Upper lobe of right lung (tissue), 1 donor: ENCODE measurements at regions not wholly inside any gene's neighbourhood (a gene's known extent, or its start where the extent isn't known, plus 50 kb on each side); places are given as distances from the start of the nearest gene placed in this dataset.

Experiments
- ATAC-seq: fragments of 200-7000 bp; cut with Tn5 transposase; one replicate; pipeline ENCODE4 v1.9.1; 2020; ENCODE audit warnings: mild to moderate bottlenecking, moderate library complexity
- DNase-seq: peaks from one replicate; pipeline ENCODE4 v3.0.0-alpha.2; 2020
- H3K27ac ChIP-seq: fragments of 200-600 bp; one replicate; pipeline ENCODE4 v1.8.0; 2022
- H3K27me3 ChIP-seq: fragments of 200-600 bp; one replicate; pipeline ENCODE4 v1.8.0; 2022; ENCODE audit warnings: mild to moderate bottlenecking
- H3K36me3 ChIP-seq: fragments of 200-600 bp; one replicate; pipeline ENCODE4 v1.8.0; 2022
- H3K4me1 ChIP-seq: fragments of 200-600 bp; one replicate; pipeline ENCODE4 v1.8.0; 2022
- H3K4me3 ChIP-seq: fragments of 200-600 bp; one replicate; pipeline ENCODE4 v1.8.0; 2022; ENCODE audit warnings: mild to moderate bottlenecking
- H3K9me3 ChIP-seq: fragments of 200-600 bp; one replicate; pipeline ENCODE4 v1.8.0; 2022
- CTCF ChIP-seq: fragments of 200-600 bp; IDR thresholded peaks from one replicate; pipeline ENCODE4 v1.8.0; 2022; ENCODE audit warnings: antibody characterized with exemption
- intact Hi-C: fragments of 100-400 bp; cut with DNase I; formaldehyde crosslinking; loops from one replicate; pipeline ENCODE4 v1.11.0; 2022
- donor health status: DM: no; HTN: yes; CAD: no; lungs with severe emphysema.

- intact Hi-C loops, result no loop called here
- Histone ChIP-seq H3K27ac (no peak overlapping the region), H3K4me1 (no peaks in the 10 kb centered on the region), H3K4me3 (no peak overlapping the region), H3K9me3 (no peaks in the 10 kb centered on the region), H3K36me3 (no peaks in the 10 kb centered on the region), H3K27me3 (no peaks in the 10 kb centered on the region)
- ATAC-seq (no peak), DNase-seq (no peak)
- no peak for TF ChIP-seq CTCF
These were observed 108.6 kb upstream of the PDE1C start for GRCh38 chr7:32178677-32179366.

DNA sequence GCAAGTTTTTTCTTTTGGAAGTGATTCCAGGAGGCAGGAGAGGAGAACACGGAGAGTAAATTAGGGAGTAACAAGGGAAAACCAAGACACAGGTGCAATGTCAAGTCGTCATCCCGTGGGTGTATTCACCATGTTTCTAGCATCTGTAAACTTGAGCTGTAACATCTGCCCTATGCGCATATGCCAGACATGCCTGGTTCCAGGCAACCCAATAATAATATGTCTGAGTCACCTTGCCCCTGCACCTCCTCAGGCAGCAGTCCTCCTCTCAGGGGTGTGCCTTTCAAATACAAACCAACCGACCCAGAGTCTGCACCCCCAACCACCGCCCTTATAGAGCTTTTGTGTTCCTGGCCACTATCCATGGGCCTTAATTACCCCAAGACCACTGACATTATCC is 107.0 kb upstream of the PDE1C start:
- Histone ChIP-seq H3K27ac (no peak overlapping the region), H3K9me3 (no peaks in the 10 kb centered on the region), H3K27me3 (no peaks in the 10 kb centered on the region), H3K36me3 (no peaks in the 10 kb centered on the region), H3K4me3 (no peak overlapping the region), H3K4me1 (no peaks in the 10 kb centered on the region)
- intact Hi-C loops, result no loop called here
- ATAC-seq (no peak), DNase-seq (no peak)
- TF ChIP-seq CTCF, result no peak

DNA sequence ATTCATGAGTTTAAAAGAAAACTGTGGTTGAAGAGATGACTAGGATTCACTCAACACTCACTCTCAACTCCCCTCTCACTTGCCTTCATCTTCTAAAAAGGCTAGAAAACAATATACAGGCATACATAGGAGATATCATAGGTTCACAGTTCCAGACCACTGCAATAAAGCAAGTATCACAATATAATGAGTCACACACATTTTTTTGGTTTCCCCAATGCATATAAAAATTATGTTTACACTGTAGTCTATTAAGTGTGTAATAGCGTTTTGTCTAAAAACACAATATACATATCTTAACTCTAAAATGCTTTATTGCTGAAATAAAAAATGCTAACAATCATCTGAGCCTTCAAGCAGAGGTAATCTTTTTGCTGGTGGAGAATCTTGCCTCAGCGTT is 104.9 kb upstream of the PDE1C start:
- H3K27ac ChIP-seq, result no peak overlapping the region
- TF ChIP-seq CTCF, result no peak
- intact Hi-C loops, result no loop called here
- no peak for DNase-seq
- H3K4me3 ChIP-seq, result no peak overlapping the region
- no peaks in the 10 kb centered on the region for H3K4me1 ChIP-seq
- no peaks in the 10 kb centered on the region for H3K36me3 ChIP-seq
- no peaks in the 10 kb centered on the region for H3K27me3 ChIP-seq
- no peaks in the 10 kb centered on the region for H3K9me3 ChIP-seq
- ATAC-seq, result no peak

- no peaks in the 10 kb centered on the region for H3K27me3 ChIP-seq
- no peak overlapping the region for H3K27ac ChIP-seq
- no peak for DNase-seq
- intact Hi-C loops, result no loop called here
- no peak overlapping the region for H3K4me3 ChIP-seq
- no peaks in the 10 kb centered on the region for H3K36me3 ChIP-seq
- H3K9me3 ChIP-seq, result no peaks in the 10 kb centered on the region
- no peak for ATAC-seq
- no peak for TF ChIP-seq CTCF
- H3K4me1 ChIP-seq, result no peaks in the 10 kb centered on the region
These were observed 101.0 kb upstream of the PDE1C start for GRCh38 chr7:32171248-32171647.

- DNase-seq (no peak), ATAC-seq (no peak)
- Histone ChIP-seq H3K9me3 (no peaks in the 10 kb centered on the region), H3K4me3 (no peak overlapping the region), H3K27me3 (no peaks in the 10 kb centered on the region), H3K27ac (no peak overlapping the region), H3K4me1 (no peaks in the 10 kb centered on the region), H3K36me3 (no peaks in the 10 kb centered on the region)
- intact Hi-C loops, result no loop called here
- TF ChIP-seq CTCF, result no peak
These were observed 100.6 kb upstream of the PDE1C start for GRCh38 chr7:32170838-32171237.

GRCh38 chr7:32169228-32169627 is 99.0 kb upstream of the PDE1C start:
- no peak for ATAC-seq
- Histone ChIP-seq H3K9me3 (no peaks in the 10 kb centered on the region), H3K27me3 (no peaks in the 10 kb centered on the region), H3K36me3 (no peaks in the 10 kb centered on the region), H3K4me1 (no peaks in the 10 kb centered on the region), H3K27ac (no peak overlapping the region), H3K4me3 (no peak overlapping the region)
- no peak for TF ChIP-seq CTCF
- intact Hi-C loops, result no loop called here
- no peak for DNase-seq
